ENCODE measurements at regions not wholly inside any gene's neighbourhood (a gene's known extent, or its start where the extent isn't known, plus 50 kb on each side); places are given as distances from the start of the nearest gene placed in this dataset.
A peak's percentile ranks its signal among the peaks of the same experiment; 100 is the strongest.

- Histone ChIP-seq H3K79me2 (ENCODE audit: insufficient read depth, low read length) (no peaks in the 10 kb centered on the region), H2BK15ac (ENCODE audit: low read depth, low read length) (no peak overlapping the region), H3K27ac (ENCODE audit: insufficient read length, low read depth, low read length) (no peak overlapping the region), H3K9ac (ENCODE audit: extremely low read depth, insufficient read length, low read length) (no peak overlapping the region), H3T11ph (ENCODE audit: low read length) (no peak overlapping the region), H4K20me1 (ENCODE audit: control insufficient read depth, insufficient read depth, insufficient read length) (no peaks in the 10 kb centered on the region), H3K9me3 (ENCODE audit: control insufficient read depth, low read depth, low read length) (no peaks in the 10 kb centered on the region), H3K23me2 (ENCODE audit: insufficient read length, low read depth, low read length, poor library complexity, severe bottlenecking) (no peaks in the 10 kb centered on the region), H2AFZ (ENCODE audit: low read length) (no peak overlapping the region), H3K4me2 (ENCODE audit: insufficient read depth, insufficient read length, low read length) (no peak overlapping the region), H2BK120ac (ENCODE audit: low read depth, low read length, poor library complexity, severe bottlenecking) (no peak overlapping the region), H3K56ac (ENCODE audit: insufficient read length, low read depth, low read length) (no peak overlapping the region), H3K18ac (ENCODE audit: insufficient read length, low read depth, low read length) (no peak overlapping the region), H2BK12ac (ENCODE audit: insufficient read length, low read depth, low read length) (no peak overlapping the region), H3K4me1 (ENCODE audit: insufficient read depth, low read length) (no peaks in the 10 kb centered on the region), H2BK20ac (ENCODE audit: low read depth, low read length, poor library complexity, severe bottlenecking) (no peak overlapping the region), H3K4ac (ENCODE audit: low read depth, low read length) (no peak overlapping the region), H3K79me1 (ENCODE audit: insufficient read depth, low read depth, low read length, poor library complexity, severe bottlenecking) (no peaks in the 10 kb centered on the region), H3K23ac (ENCODE audit: insufficient read length, low read depth, low read length) (no peak overlapping the region), H2AK5ac (ENCODE audit: insufficient read length, low read length) (no peak overlapping the region), H4K91ac (ENCODE audit: insufficient read length, low read depth, low read length) (no peak overlapping the region), H3K27me3 (ENCODE audit: insufficient read depth, low read length) (no peaks in the 10 kb centered on the region), H3K14ac (ENCODE audit: insufficient read depth, low read length) (no peak overlapping the region), H4K8ac (replicated peaks; ENCODE audit: insufficient read length, low read depth, low read length) (no peak overlapping the region), H2BK5ac (ENCODE audit: insufficient read length, low read length) (no peak overlapping the region), H4K5ac (ENCODE audit: insufficient read length, low read depth, low read length) (no peak overlapping the region)
- no peak for DNase-seq
- H3K36me3 Mint-ChIP-seq (ENCODE audit: insufficient read depth in 1 of 3, low read depth in 3 of 3), result peaks cover 1 to 24% (median 9%) of the 10 kb centered on the region in 3 experiments; a peak in 5 of 7 replicates
- no peak overlapping the region for H3K4me3 Mint-ChIP-seq
- WGBS (ENCODE audit: extremely low coverage, insufficient read length, low lambda C conversion rate), result no CpG with 5 or more reads among the region's 1 CpG
- H3K27me3 Mint-ChIP-seq (ENCODE audit: low read depth), result no peaks in the 10 kb centered on the region; the same call in 1 of the 2 replicates
- H3K27ac Mint-ChIP-seq, result peak overlapping the region in 2 of 3 experiments; percentile 11 to 65; a peak in 3 of 7 replicates
- H3K4me1 Mint-ChIP-seq, result peaks cover 10 to 19% of the 10 kb centered on the region in 2 experiments
- no peak for TF ChIP-seq CTCF (conservative IDR thresholded peaks at IDR 0.05)
- H3K9me3 Mint-ChIP-seq, result peaks cover 7 to 14% of the 10 kb centered on the region in 2 experiments; a peak in 4 of 5 replicates
These were observed 232.4 kb downstream of the CALCRL start for GRCh38 chr2:187215532-187216240.
